ENCODE measurements at regions not wholly inside any gene's neighbourhood (a gene's known extent, or its start where the extent isn't known, plus 50 kb on each side); places are given as distances from the start of the nearest gene placed in this dataset.

GRCh38 chr13:72504131-72504841 is 223.1 kb downstream of the MZT1 start:
- TF ChIP-seq POLR2A (IDR thresholded peaks at IDR 0.05) = no peak
- TF ChIP-seq, protein P1, sequence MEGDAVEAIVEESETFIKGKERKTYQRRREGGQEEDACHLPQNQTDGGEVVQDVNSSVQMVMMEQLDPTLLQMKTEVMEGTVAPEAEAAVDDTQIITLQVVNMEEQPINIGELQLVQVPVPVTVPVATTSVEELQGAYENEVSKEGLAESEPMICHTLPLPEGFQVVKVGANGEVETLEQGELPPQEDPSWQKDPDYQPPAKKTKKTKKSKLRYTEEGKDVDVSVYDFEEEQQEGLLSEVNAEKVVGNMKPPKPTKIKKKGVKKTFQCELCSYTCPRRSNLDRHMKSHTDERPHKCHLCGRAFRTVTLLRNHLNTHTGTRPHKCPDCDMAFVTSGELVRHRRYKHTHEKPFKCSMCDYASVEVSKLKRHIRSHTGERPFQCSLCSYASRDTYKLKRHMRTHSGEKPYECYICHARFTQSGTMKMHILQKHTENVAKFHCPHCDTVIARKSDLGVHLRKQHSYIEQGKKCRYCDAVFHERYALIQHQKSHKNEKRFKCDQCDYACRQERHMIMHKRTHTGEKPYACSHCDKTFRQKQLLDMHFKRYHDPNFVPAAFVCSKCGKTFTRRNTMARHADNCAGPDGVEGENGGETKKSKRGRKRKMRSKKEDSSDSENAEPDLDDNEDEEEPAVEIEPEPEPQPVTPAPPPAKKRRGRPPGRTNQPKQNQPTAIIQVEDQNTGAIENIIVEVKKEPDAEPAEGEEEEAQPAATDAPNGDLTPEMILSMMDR (IDR thresholded peaks at IDR 0.05) = no peak

Data from Peyer's patch (tissue), 4 donors.